CD4-positive, alpha-beta T cell treated with Interleukin-1 beta for 1 hour (primary cell): ENCODE measurements at regions not wholly inside any gene's neighbourhood (a gene's known extent, or its start where the extent isn't known, plus 50 kb on each side); places are given as distances from the start of the nearest gene placed in this dataset.

Experiments used
- DNase-seq, 2 donors: peaks; one replicate each; pipeline ENCODE4 v3.0.0-alpha.2; 2020 to 2022

DNA sequence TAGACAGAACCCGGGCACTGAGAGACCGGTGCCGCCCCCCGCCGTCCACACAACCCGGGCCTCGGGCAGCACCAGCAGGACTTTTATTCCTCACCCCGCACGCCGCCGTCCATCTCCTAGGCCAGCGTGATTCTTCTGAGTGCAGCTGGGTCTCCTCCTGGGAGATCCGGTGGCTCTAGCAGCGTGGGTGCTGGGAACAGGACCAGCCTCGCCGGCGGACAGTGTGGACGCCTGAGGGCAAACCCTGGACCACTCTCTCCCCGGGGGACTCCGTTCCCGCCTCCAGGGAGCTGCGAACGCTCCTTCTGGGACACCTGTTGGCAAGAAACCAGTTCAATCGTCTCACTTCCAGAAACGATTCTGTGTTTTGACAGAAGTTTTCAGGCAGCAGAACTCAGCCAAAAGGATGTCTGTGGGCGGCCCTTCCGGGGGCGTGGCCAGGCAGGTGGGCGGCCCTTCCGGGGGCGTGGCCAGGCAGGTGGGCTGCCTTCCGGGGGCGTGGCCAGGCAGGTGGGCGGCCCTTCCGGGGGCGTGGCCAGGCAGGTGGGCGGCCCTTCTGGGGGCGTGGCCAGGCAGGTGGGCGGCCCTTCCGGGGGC, 130.7 kb downstream of the DLL1 start:
- peak in 1 of 2 donors; percentile 14 for DNase-seq

GRCh38 chr6:170159022-170159965, 131.6 kb downstream of the DLL1 start:
- DNase-seq, result no peak

DNA sequence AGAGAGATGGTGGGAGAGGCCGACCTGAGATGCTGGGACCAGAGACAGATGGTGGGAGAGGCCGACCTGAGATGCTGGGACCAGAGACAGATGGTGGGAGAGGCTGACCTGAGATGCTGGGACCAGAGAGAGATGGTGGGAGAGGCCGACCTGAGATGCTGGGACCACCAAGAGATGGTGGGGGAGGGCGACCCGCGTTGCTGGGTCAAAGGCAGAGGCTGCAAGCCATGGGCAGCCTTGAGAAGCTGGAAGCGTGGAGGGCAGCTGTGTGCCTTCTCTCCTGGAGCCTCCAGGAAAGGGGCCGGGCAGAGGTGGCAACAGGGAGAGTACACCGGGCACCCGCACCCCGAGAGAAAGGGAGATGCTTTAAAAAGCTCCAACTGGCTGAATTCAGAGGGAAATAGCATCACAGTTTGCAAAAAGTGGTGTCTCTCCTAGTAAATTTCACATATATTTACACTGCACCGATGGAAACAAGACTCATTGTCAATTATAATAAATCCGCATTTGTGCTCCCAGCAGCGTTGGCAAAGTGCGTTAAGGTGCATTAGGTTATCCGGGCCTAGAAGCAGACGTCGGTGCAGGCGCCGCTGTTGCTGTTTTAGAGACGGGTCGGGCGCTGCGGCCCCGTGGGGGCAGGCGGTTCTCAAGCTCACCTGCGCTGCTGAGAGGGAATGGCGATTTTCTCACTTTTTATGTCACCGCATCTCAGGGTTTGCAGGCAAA, 132.4 kb downstream of the DLL1 start:
- no peak for DNase-seq

GRCh38 chr6:170157567-170158218, 133.2 kb downstream of the DLL1 start:
- DNase-seq, result no peak

- DNase-seq, result no peak
These were observed 134.2 kb downstream of the DLL1 start for GRCh38 chr6:170156448-170157375.

GRCh38 chr6:170155464-170156196, 135.2 kb downstream of the DLL1 start:
- no peak for DNase-seq

DNA sequence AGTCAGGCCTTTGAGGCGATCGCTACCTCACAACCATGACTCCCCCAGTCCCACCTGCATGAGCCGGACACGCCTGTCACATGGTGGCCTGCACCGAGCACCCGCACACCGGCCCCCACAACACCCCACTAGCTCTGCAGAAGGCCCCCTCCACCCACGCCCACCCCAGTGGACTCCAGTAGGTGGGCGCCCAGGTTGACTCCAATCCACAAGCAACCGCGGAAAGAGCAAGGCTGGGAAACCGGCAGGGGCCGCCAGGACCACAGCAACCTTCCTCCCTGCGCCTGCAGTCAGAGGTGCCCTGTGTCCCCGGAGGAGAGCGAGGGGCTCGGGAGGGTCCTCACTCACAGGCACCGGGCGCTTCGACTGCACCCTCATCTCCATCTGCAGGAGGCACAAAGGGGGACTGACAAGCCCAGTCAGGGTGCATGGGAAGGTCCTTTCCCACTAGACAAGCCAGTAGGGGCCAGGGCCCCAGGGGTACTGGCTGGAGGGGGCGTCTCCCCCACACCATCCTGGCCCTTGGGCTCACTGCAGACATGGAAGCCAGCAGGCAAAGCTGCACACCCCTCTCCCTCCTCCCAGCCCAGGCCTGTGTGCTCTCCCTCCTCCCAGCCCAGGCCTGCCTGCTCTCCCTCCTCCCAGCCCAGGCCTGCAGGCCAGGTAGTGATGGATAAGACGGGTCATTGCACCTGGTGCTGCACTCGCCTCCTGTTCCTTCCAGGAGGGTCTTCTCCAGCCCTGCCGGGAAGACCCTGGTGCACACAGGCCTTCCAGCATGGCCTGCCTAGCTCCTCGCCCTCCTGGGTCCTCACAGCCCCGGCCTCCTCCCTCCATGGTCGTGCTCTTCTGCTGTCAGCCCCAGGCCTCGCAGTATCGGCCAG, 137.2 kb downstream of the DLL1 start:
- DNase-seq, result no peak

GRCh38 chr6:170152989-170153388, 137.9 kb downstream of the DLL1 start:
- DNase-seq, result no peak

- DNase-seq, result no peak
These were observed 138.6 kb downstream of the DLL1 start for GRCh38 chr6:170152124-170152926.

DNA sequence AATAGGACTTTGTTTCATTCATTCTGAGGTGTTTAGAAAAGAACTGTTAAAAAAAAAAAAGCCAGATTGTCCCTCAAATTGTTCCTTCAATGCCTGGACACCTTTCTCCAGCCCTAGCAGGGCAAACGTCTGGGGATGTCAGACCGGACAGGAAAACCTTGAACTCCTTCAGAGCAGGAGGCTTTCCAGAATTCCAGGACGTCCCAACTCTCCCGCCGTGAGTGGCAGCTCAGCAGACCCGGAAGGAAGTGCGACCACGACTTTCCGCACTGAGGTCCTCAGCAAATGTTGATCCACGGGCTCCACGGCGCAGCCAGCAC, 139.1 kb downstream of the DLL1 start:
- no peak for DNase-seq

GRCh38 chr6:170151321-170151771, 139.5 kb downstream of the DLL1 start:
- DNase-seq, result no peak

- no peak for DNase-seq
These were observed 140.3 kb downstream of the DLL1 start for GRCh38 chr6:170150590-170150945.

- no peak for DNase-seq
These were observed 140.9 kb downstream of the DLL1 start for GRCh38 chr6:170149681-170150589.

DNA sequence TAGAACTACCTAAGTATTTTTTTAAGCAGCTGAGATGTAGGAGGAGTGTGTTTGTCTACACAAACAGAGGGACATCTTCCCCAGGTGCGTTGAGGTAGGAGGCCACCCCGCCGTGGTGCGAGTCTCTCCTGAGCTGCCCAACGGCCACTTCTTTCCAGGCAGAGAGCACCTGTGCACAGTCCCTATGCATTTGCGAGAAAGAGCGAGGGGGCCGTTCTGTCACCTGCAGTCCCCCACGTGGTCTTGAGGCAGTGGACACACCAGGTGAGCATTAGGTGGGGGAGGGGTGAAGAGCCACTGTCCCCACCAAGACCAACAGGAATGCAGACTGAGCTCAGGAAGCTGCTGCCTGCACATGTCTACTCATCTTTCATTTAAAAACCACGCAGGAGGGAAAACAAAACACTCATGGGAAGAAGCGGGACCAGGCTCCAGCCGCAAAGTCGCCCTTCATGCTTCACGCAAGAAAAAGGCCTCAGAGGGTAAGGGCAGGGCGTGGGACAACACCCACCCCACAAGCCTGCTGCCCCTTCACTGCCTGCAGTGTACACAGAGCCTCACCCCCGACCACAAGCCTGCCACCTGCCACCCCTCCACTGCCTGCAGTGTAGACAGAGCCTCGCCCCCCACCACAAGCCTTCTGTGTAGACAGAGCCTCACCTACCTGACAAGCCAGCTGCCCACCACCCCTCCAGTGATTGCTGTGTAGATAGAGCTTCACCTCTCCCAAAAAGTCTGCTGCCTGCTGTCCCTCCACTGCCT, 142.0 kb downstream of the DLL1 start:
- DNase-seq, result no peak

- peak; percentile 61 to 63 for DNase-seq
These were observed 142.8 kb downstream of the DLL1 start for GRCh38 chr6:170147832-170148708.

DNA sequence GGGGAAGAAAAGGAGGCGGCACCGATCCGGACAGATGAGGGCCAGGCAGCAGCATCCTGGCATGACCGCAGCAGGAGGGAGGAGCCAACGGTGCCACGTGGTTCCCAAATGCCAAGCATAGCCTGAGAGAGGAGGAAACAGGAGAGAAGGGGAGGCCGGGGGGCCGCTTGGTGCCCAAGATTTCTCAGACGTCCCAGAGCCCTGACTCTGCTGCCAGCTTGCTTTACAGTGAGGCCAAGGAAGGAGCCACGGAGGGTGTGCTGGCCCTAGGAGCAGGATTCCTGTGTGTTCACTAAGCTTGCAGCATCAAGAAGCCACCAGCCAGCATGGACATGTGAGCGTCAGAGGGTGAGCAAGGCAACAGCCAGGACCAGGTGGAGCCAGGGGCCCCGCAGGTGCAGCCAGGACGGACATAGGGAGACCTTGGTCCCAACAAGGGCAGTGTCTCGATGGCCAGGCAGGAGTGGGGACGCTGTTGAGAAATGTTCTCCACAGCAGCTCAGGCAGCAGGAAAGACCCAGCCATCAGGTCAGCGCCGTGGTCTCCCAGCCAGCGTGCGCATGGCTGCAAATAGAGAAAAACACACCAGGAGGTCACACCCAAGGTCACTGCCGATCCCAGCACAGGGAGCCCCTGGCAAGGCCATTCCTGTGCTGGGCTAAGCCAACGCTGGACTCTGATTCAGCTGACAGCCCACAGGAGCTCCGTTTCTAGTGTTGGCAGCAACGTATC, 143.7 kb downstream of the DLL1 start:
- DNase-seq, result no peak
